HEK293T (cell line): ENCODE measurements at regions not wholly inside any gene's neighbourhood (a gene's known extent, or its start where the extent isn't known, plus 50 kb on each side); places are given as distances from the start of the nearest gene placed in this dataset.

Experiments
- FOXK2 ChIP-seq: fragments of 450-650 bp; IDR thresholded peaks from 2 replicates; pipeline ENCODE4 v1.6.1; 2016; ENCODE audit warnings: mild to moderate bottlenecking
- HDGF ChIP-seq: fragments of 450-650 bp; IDR thresholded peaks from 2 replicates; pipeline ENCODE4 v1.6.1; 2017; ENCODE audit warnings: antibody characterized with exemption, borderline replicate concordance
- SP1 ChIP-seq: fragments of 450-650 bp; IDR thresholded peaks from 2 replicates; pipeline ENCODE4 v1.6.1; 2017
- SUZ12 ChIP-seq: fragments of 450-650 bp; IDR thresholded peaks from 2 replicates; pipeline ENCODE4 v1.6.1; 2016; ENCODE audit warnings: mild to moderate bottlenecking

DNA sequence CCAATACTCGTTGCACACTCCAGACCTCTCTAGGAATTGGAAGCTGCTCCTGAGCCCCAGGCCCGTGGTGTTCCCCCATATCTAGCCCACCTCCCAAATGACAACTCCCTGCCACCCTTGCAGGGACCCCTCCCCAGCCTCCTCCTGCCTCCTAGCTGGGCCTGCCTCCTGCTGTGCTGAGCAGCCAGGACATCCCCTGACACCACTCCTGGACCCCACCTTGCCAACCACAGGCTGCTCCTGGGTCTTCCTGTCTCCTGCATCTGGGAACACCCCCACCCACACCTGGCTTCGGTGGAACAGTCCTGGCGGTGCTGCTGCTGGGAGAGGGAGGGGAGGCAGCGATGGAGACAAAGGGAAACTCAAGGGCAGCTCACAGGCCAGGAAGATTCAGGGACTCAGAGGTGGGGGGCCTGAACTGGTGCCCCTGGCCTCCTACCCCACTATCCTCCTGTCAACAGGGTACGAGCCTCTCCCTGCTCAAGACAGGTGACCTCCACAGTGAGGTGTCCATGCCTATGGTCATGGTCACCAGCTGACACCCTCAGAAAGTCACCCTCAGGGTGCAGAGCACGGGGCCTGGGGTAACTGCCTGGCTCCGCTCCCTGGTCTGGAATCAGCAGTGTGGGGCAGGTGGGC lies 81.2 kb downstream of the RIPK4 start:
- TF ChIP-seq HDGF, result no peak
- TF ChIP-seq FOXK2, result no peak
- TF ChIP-seq SUZ12, result no peak
- TF ChIP-seq SP1, result no peak
